ENCODE measurements at regions not wholly inside any gene's neighbourhood (a gene's known extent, or its start where the extent isn't known, plus 50 kb on each side); places are given as distances from the start of the nearest gene placed in this dataset.
A peak's percentile ranks its signal among the peaks of the same experiment; 100 is the strongest.
"Not testable (repeated sequence)": the region's sequence is repeated elsewhere in the genome, so short reads cannot be mapped to it uniquely, and the experiment has no call there.

DNA sequence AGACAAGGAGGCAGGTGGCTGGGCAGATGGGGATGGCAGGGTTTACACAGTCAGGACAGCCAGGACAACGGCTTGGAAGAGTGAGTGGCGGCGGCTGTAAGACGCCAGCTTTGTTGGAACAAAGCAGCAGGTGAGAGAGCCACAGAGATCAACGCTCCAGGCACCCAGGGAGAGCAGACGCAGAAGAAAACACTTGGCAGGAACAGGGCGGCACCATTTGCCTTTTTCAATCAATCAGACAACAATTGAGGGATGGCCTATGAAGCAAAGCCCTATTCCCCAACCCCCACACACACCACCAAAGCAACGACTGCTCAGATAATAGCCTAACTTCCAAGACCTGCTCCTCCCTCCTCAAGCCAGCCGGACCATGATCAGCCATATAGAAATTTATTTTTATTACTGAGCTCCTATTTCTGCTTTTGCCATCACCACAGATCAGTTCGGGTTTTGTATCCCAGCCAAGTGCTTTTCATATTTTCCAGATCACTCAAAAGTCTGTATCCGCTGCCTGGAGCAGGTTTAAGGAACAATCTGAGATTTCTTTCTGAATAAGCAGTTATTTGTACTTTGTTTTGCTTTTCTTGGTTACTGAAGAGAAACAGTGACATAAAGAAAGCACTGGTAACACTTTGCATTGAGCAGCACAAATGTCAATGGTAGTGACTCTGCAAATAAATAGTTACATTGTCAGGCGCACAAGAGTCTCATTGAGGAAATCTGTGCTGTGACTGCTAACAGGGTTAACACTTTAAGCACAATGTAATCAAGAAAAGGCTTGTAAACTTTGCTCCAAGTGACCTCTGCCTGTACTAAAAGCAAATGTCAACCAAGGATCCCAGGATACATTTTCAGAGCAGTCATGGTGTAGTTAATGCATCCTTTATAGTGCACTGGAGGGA is 81.8 kb upstream of the RBPJ start:
- no peak for DNase-seq (ENCODE audit: insufficient read length, low spot score, missing footprints)
- peak overlapping the region; percentile 7 for H3K4me3 ChIP-seq (ENCODE audit: insufficient read depth, low read length)
- TF ChIP-seq, protein P1, sequence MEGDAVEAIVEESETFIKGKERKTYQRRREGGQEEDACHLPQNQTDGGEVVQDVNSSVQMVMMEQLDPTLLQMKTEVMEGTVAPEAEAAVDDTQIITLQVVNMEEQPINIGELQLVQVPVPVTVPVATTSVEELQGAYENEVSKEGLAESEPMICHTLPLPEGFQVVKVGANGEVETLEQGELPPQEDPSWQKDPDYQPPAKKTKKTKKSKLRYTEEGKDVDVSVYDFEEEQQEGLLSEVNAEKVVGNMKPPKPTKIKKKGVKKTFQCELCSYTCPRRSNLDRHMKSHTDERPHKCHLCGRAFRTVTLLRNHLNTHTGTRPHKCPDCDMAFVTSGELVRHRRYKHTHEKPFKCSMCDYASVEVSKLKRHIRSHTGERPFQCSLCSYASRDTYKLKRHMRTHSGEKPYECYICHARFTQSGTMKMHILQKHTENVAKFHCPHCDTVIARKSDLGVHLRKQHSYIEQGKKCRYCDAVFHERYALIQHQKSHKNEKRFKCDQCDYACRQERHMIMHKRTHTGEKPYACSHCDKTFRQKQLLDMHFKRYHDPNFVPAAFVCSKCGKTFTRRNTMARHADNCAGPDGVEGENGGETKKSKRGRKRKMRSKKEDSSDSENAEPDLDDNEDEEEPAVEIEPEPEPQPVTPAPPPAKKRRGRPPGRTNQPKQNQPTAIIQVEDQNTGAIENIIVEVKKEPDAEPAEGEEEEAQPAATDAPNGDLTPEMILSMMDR (IDR thresholded peaks at IDR 0.05; ENCODE audit: extremely low read depth, low read depth, low read length): no peak
- no peaks in the 10 kb centered on the region for H3K79me2 ChIP-seq (ENCODE audit: insufficient read depth, low read length)
- H3K36me3 ChIP-seq (ENCODE audit: insufficient read depth, low read length): no peaks in the 10 kb centered on the region
- peak overlapping the region; percentile 62 for H3K27ac ChIP-seq (ENCODE audit: low read depth, low read length)
- H2AFZ ChIP-seq (ENCODE audit: low read length): peak overlapping the region; percentile 51
- no peaks in the 10 kb centered on the region for H3K27me3 ChIP-seq (ENCODE audit: insufficient read depth, low read length)
- H4K20me1 ChIP-seq (ENCODE audit: insufficient read depth, low read length): no peaks in the 10 kb centered on the region
- peak overlapping the region; percentile 57 for H3K4me2 ChIP-seq (ENCODE audit: insufficient read depth, low read length)
- peaks cover 26% of the 10 kb centered on the region for H3K4me1 ChIP-seq (ENCODE audit: insufficient read depth, low read length)
- no peaks in the 10 kb centered on the region for H3K9me3 ChIP-seq (ENCODE audit: low read depth, low read length)

DNA sequence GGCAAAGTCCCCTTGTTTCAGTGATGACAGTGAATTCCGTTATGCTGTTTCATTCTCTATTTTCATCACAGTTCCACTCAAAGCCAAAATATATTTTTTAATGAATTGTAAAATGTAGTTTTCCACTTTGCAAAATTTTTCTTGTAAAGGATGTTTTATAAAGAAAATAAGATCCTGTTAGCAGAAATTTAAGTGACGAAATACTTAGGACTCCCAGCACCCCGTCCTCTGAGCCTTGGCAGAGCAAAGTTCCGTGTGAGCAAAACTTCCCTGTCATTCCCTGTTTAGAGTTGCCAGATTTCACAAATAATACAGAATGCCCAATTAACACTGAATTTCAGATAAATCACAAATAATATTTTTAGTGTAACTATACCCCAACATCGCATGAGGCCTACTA is 81.0 kb upstream of the RBPJ start:
- no peak overlapping the region for H2AFZ ChIP-seq (ENCODE audit: low read length)
- H3K4me1 ChIP-seq (ENCODE audit: insufficient read depth, low read length): peaks cover 26% of the 10 kb centered on the region
- H3K4me2 ChIP-seq (ENCODE audit: insufficient read depth, low read length): peak overlapping the region; percentile 57
- H3K9me3 ChIP-seq (ENCODE audit: low read depth, low read length): no peaks in the 10 kb centered on the region
- no peaks in the 10 kb centered on the region for H3K79me2 ChIP-seq (ENCODE audit: insufficient read depth, low read length)
- no peaks in the 10 kb centered on the region for H3K36me3 ChIP-seq (ENCODE audit: insufficient read depth, low read length)
- peak overlapping the region; percentile 62 for H3K27ac ChIP-seq (ENCODE audit: low read depth, low read length)
- H4K20me1 ChIP-seq (ENCODE audit: insufficient read depth, low read length): no peaks in the 10 kb centered on the region
- H3K27me3 ChIP-seq (ENCODE audit: insufficient read depth, low read length): no peaks in the 10 kb centered on the region
- no peak for DNase-seq (ENCODE audit: insufficient read length, low spot score, missing footprints)
- TF ChIP-seq, protein P1 (IDR thresholded peaks at IDR 0.05; ENCODE audit: extremely low read depth, low read depth, low read length): no peak
- H3K4me3 ChIP-seq (ENCODE audit: insufficient read depth, low read length): no peak overlapping the region

DNA sequence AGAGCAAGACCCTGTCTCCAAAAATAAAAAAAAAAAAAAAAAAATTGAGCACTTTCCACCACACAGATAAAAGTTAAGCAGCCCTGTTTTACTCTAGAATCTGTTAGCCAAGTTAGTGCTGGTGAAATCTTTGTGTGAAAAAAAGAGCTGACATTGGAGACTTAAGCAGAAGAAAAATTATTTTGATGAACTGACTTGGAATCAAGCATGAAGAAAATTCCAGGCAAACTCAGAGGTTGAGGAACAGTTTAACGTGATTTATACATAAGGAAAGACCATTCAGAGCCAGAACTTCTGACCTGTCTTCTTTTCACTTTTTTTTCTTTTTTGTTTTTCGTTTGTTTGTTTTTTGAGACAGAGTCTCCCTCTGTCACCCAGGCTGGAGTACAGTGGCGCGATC is 79.6 kb upstream of the RBPJ start:
- Histone ChIP-seq H2AFZ (ENCODE audit: low read length) (no peak overlapping the region), H3K27ac (ENCODE audit: low read depth, low read length) (no peak overlapping the region), H4K20me1 (ENCODE audit: insufficient read depth, low read length) (no peaks in the 10 kb centered on the region), H3K9me3 (ENCODE audit: low read depth, low read length) (no peaks in the 10 kb centered on the region), H3K4me2 (ENCODE audit: insufficient read depth, low read length) (no peak overlapping the region), H3K27me3 (ENCODE audit: insufficient read depth, low read length) (no peaks in the 10 kb centered on the region), H3K4me3 (ENCODE audit: insufficient read depth, low read length) (no peak overlapping the region), H3K36me3 (ENCODE audit: insufficient read depth, low read length) (no peaks in the 10 kb centered on the region), H3K79me2 (ENCODE audit: insufficient read depth, low read length) (no peaks in the 10 kb centered on the region), H3K4me1 (ENCODE audit: insufficient read depth, low read length) (peaks cover 18% of the 10 kb centered on the region)
- TF ChIP-seq, protein P1 (IDR thresholded peaks at IDR 0.05; ENCODE audit: extremely low read depth, low read depth, low read length): no peak
- DNase-seq (ENCODE audit: insufficient read length, low spot score, missing footprints): no peak

DNA sequence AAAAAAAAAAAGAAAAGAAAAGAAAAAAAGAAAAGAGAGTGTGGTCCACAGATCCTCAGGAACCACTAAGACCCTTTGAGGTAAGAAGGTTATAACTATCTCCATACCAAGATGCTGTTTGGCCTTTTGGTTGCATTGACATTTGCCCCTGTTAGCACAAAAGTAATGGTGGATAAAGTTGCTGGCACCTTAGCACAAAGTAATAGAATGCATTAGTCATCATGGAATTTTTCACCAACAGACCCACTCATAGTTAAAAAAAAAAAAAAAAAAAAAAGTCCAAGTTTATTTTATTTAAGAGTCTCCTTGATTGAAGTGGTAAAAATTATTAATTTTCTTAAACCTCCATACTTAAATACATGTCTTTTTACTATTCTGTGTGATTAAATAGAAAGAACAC is 78.4 kb upstream of the RBPJ start:
- TF ChIP-seq, protein P1 (IDR thresholded peaks at IDR 0.05; ENCODE audit: extremely low read depth, low read depth, low read length): no peak
- Histone ChIP-seq H3K9me3 (ENCODE audit: low read depth, low read length) (no peaks in the 10 kb centered on the region), H3K4me2 (ENCODE audit: insufficient read depth, low read length) (no peak overlapping the region), H3K36me3 (ENCODE audit: insufficient read depth, low read length) (no peaks in the 10 kb centered on the region), H3K79me2 (ENCODE audit: insufficient read depth, low read length) (no peaks in the 10 kb centered on the region), H3K4me1 (ENCODE audit: insufficient read depth, low read length) (peaks cover 18% of the 10 kb centered on the region), H4K20me1 (ENCODE audit: insufficient read depth, low read length) (no peaks in the 10 kb centered on the region), H2AFZ (ENCODE audit: low read length) (no peak overlapping the region), H3K27ac (ENCODE audit: low read depth, low read length) (no peak overlapping the region), H3K4me3 (ENCODE audit: insufficient read depth, low read length) (no peak overlapping the region), H3K27me3 (ENCODE audit: insufficient read depth, low read length) (no peaks in the 10 kb centered on the region)
- DNase-seq (ENCODE audit: insufficient read length, low spot score, missing footprints): no peak

DNA sequence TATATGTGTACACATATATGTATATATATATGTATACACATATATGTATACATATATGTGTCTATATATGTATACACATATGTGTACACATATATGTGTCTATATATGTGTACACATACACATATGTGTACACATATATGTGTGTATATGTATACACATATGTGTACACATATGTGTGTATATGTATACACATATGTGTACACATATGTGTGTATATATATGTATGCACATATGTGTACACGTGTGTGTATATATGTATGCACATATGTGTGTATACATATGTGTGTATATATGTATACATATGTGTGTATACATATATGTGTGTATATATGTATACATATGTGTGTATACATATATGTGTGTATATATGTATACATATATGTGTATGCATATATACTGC is 76.7 kb upstream of the RBPJ start:
- not testable (repeated sequence) for H4K20me1 ChIP-seq (ENCODE audit: insufficient read depth, low read length); H3K9me3 ChIP-seq (ENCODE audit: low read depth, low read length); H3K27ac ChIP-seq (ENCODE audit: low read depth, low read length); H3K4me1 ChIP-seq (ENCODE audit: insufficient read depth, low read length); H3K36me3 ChIP-seq (ENCODE audit: insufficient read depth, low read length); H3K4me3 ChIP-seq (ENCODE audit: insufficient read depth, low read length); H3K79me2 ChIP-seq (ENCODE audit: insufficient read depth, low read length); DNase-seq (ENCODE audit: insufficient read length, low spot score, missing footprints); H2AFZ ChIP-seq (ENCODE audit: low read length); H3K27me3 ChIP-seq (ENCODE audit: insufficient read depth, low read length); H3K4me2 ChIP-seq (ENCODE audit: insufficient read depth, low read length)
